BE2C (cell line): ENCODE measurements at regions not wholly inside any gene's neighbourhood (a gene's known extent, or its start where the extent isn't known, plus 50 kb on each side); places are given as distances from the start of the nearest gene placed in this dataset.

Source experiments
- DNase-seq: peaks from one replicate; pipeline ENCODE4 v3.0.0-alpha.2; 2020
- H3K27me3 ChIP-seq: fragments of 250-450 bp; sonication (Bioruptor Pico); 2 replicates; pipeline ENCODE4 v1.5.1; 2020; ENCODE audit warnings: mild to moderate bottlenecking
- H3K36me3 ChIP-seq: fragments of 250-450 bp; sonication (Bioruptor Pico); 2 replicates; pipeline ENCODE4 v1.5.1; 2020; ENCODE audit warnings: mild to moderate bottlenecking
- H3K4me1 ChIP-seq: fragments of 250-450 bp; sonication (Bioruptor Pico); 2 replicates; pipeline ENCODE4 v1.5.1; 2020
- H3K4me3 ChIP-seq: 2 replicates; pipeline ENCODE4 v1.5.1; 2011; ENCODE audit warnings: low read depth, low read length
- H3K9me3 ChIP-seq: fragments of 250-450 bp; sonication (Bioruptor Pico); 2 replicates; pipeline ENCODE4 v1.5.1; 2020
- TF ChIP-seq, protein P1 (sequence below): IDR thresholded peaks from 2 replicates; pipeline ENCODE4 v1.5.1; 2012; ENCODE audit warnings: mild to moderate bottlenecking, low read depth, low read length

DNA sequence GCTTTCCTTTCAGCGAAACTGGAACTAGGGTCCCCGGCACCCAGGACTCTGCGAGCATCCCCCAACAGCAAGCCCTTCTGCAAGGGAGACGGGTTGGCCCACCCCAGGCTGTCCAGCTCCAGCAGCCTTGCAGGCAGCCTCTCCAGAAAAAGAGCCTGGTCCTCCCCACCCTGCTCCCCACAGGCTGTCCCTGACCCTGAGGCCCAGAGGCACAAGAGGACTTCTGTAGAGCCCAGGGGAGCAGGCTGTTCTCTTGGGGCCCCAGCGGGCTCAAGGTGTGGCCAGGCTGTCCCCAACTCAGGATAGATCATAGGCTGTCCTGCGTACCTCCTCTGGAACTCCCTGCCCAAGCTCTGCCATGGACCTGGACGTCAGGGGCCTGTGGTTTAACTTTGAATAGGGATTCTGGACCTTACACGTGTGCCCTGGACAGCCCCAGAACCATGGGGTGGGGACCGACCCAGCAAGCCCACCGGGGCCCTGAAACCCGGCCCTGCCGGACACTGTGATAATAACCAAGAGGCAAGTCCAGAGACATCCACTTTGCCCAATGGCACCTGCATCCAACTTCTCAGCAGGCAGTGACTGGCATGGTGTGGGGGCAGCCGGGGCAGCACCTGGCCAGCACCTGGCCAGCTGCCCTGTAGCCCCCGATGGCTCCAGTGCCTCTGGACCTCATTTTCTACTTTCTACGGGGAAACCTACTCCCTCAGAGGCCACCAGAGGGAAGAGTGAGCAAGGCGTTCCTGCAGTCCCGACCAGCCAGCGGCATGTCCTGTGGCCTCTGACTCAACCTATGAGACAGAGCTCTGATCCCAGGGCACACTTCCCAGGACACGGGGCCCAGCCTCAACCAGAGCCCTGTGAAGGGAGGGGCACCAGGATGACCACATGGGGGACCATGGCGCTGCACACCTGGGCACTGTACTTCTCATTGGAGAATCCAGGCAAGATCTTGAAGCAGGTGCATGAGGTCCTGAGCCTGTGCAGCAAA is 50.9 kb upstream of the TPM4 start:
- Histone ChIP-seq H3K4me1 (no peaks in the 10 kb centered on the region), H3K27me3 (no peaks in the 10 kb centered on the region), H3K36me3 (no peaks in the 10 kb centered on the region), H3K4me3 (no peak overlapping the region), H3K9me3 (no peaks in the 10 kb centered on the region)
- peak; percentile 34 for DNase-seq
- TF ChIP-seq, protein P1, sequence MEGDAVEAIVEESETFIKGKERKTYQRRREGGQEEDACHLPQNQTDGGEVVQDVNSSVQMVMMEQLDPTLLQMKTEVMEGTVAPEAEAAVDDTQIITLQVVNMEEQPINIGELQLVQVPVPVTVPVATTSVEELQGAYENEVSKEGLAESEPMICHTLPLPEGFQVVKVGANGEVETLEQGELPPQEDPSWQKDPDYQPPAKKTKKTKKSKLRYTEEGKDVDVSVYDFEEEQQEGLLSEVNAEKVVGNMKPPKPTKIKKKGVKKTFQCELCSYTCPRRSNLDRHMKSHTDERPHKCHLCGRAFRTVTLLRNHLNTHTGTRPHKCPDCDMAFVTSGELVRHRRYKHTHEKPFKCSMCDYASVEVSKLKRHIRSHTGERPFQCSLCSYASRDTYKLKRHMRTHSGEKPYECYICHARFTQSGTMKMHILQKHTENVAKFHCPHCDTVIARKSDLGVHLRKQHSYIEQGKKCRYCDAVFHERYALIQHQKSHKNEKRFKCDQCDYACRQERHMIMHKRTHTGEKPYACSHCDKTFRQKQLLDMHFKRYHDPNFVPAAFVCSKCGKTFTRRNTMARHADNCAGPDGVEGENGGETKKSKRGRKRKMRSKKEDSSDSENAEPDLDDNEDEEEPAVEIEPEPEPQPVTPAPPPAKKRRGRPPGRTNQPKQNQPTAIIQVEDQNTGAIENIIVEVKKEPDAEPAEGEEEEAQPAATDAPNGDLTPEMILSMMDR: peak; percentile 43

DNA sequence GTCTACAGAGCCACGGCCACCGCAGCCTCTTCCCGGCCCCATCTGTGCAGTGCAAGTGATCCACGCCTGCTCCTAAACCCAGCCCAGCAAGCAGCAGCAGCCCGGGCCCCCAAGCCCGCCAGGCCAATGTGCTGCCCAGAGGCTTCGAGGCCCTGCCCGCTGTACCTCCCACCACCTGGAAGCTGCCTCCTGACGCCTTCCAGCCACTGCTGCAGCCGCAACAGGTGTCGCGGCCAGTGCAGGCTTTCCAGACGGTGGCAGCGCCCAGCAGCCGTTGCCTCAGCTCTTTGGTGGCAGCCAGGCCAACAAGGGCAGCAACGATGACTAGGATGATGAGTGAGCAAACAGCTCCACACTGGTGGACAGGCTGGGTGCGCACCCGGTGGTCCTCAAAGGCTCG is 50.2 kb upstream of the TPM4 start:
- Histone ChIP-seq H3K4me1 (no peaks in the 10 kb centered on the region), H3K4me3 (no peak overlapping the region), H3K9me3 (no peaks in the 10 kb centered on the region), H3K27me3 (no peaks in the 10 kb centered on the region), H3K36me3 (no peaks in the 10 kb centered on the region)
- TF ChIP-seq, protein P1: no peak
- DNase-seq: no peak
